ENCODE measurements at regions not wholly inside any gene's neighbourhood (a gene's known extent, or its start where the extent isn't known, plus 50 kb on each side); places are given as distances from the start of the nearest gene placed in this dataset.

DNA sequence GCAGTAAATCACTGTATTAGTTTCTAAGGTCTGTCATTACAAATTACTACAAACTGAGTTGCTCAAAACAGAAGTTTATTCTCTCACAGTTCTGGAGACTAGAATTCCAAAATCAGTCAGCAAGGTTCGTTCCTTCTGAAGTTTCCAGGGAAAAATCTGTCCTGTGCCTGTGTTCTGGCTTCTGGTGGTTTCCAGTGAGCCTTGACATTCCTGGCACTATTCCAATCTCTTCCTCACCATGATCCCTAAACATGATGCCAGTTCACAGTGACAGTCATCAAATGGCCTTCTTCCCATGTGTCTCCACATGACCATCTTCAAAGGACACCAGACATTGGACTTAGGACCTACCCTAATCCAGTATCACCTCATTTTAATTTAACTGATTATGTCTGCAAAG lies 351.4 kb downstream of the PLK2 start:
- no peak for DNase-seq (ENCODE audit: low spot score)

DNA sequence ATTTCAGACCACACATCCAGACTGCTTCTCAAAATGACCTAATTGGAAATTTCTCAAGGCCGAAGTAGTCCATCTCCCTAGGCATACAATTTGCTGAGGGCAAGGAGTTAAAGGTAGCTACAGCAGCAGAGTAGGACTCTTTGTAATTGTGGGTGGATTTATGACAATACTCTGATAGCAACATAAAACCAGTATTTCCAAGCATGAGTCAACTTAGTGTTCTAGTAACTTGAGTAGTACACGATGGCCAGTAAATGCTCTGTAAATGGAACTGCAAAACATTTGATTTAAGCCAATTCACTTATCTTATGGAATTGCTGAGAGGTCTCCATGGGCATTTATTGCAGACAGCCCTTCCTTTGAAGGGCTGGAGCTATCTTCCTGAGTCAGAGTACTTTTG lies 352.2 kb downstream of the PLK2 start:
- no peak for DNase-seq (ENCODE audit: low spot score)

DNA sequence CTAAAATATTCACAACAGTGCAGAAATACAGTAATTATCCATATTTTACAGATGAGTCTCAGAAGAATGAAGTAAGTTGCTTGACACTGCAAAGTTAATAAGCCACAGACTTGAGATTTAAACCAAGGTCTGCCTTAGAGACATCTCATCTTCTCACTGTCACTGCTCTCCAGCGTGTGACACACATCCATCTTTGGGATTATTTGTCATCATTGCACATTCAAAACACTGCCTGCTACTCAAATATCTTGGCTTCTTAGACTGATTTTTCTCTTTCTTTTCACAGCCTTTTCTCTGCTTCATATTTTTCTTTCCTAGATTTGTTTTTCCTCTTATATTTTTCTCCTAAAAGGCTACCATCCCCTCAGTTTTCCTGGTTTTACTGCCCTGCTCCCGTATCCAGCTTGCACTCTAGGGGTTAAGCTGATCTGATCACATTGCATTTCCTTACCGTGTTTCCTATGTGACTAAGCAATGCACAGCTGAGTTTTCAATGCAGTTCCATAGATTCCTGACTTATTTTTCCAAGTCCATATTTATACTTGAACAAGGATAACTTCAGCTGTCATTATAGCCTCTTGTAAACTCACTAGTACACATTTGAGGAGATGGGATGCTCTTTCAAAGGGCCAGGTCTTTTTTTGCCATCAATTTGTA lies 353.0 kb downstream of the PLK2 start:
- no peak for DNase-seq (ENCODE audit: low spot score)

DNA sequence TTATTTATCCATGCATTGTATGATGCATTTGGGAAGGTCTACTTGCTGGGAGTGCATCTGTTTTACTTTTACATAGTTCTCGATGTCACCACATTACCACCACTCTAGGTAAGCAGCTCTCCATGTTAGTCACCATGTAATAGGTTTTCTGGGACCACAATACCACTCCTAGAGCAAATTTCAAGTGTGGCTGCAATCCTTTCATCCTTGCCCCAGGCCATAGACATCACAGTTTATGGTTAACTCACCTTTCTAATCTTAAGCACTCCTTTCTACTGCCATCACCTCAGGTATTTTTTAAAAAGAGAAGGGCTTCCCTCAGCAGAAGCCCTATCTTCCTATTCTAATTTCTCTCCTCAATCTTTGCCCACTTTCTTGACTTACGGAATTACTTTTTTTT lies 354.1 kb downstream of the PLK2 start:
- DNase-seq (ENCODE audit: low spot score) = no peak

DNA sequence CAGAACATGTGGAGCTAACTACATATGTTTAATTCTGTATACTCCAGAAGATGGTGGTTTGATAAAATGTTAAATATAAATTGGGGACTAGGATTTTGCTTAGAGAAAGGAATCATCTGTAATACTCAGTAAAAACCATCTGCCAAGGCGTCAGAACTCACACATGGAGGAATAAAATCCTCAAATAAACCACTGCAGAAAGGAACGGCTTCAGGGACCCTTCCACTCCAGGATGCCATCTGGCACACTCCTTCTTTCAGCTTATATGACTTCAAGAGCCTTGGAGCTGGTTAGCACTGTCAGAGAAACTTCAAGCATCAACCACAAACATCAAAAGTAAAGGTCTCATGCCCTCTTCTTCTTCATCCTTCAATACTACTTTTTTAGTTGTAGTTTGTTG lies 360.6 kb downstream of the PLK2 start:
- DNase-seq (ENCODE audit: low spot score) = no peak

DNA sequence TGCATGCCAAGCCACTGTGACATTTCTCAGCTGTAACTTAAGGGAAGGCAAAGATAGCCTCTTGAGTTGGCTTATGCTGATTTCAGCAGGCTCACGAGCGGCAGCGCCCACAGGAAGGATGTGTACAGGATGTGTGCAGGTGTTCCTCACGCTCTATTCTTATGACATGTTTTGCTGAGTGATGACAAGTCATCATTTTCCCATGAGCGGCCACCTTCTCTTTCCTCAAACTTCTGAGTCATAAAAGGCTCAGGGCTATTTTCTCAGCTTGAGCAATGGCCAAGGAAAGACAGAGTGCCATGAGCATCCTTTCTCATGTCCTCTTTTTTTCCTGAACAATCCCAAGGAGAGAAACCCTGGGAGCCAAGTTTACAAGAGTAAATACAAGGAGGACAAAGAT lies 365.9 kb downstream of the PLK2 start:
- DNase-seq (ENCODE audit: low spot score) = no peak

DNA sequence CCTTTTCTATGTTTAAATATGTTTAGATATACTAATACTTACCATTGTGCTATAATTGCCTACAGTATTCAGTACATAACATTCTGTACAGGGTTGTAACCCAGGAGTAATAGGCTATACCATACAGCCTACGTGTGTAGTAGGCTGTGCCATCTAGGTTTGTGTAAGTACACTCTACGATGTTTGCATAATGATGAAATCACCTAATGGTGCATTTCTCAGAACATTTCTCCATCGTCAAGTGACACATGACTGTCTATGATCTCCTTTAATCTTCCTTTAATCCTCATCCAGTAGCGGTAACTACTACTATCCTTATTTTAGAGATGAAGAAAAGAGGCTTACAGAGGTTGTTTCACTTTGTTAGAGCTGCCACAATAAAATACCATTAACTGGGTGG lies 369.2 kb downstream of the PLK2 start:
- no peak for DNase-seq (ENCODE audit: low spot score)

DNA sequence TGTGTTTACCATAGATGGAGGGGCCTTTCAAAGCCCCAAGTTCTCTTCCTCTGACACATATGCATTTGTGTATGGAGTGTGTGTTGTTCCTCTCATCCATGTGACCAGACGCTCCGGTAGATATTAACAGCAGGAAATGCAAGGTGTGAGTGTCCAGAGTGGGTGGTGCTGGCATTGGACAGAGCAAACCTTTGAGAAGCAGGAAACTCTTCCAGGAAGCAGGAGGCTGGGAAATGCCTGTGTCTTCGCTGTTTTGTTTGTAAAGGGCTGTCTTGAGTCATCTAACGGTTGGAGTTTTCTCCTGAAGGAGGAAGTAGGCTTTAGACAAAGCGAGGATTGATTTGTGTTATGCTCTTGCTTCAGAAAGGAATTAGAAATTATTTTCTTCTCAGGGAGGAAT lies 370.9 kb downstream of the PLK2 start:
- DNase-seq (ENCODE audit: low spot score) = no peak

DNA sequence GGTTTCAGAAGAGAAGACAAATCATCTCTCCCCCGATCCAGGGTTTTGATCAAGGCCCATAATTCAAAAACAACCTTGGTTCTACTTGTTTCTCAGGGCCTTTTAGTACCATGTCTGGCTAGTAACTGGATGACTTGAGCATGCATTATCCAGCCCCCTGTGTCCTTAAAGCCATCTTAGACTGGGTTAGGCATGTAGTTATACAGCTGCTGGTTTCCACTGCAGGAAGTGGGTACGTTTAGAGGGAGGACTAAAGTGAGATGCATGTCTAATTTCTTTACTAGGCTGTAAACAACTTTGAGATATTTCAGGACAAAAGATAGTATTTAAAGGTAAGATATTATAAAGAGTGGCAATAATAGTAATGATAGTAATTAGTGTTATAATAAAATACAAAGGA lies 372.0 kb downstream of the PLK2 start:
- DNase-seq (ENCODE audit: low spot score) = no peak

DNA sequence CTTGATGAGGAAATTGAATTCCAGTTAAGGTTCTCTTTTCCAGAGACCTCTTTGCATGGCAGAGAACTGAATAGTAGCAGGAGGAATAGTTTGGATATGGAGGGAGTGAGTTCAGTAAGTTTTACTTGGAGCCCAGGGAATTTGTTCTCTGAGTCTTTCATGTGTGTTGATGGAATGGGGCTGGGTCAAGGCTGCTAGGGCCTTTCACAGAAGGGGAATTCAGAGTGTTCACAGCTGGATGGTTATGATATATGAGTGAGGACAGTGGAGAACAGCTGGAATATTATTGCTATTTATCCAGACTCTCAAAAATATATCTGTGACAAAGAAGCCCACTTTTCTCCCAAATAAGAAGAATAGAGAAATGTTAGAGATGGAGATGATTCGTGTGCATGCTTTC lies 372.8 kb downstream of the PLK2 start:
- no peak for DNase-seq (ENCODE audit: low spot score)

DNA sequence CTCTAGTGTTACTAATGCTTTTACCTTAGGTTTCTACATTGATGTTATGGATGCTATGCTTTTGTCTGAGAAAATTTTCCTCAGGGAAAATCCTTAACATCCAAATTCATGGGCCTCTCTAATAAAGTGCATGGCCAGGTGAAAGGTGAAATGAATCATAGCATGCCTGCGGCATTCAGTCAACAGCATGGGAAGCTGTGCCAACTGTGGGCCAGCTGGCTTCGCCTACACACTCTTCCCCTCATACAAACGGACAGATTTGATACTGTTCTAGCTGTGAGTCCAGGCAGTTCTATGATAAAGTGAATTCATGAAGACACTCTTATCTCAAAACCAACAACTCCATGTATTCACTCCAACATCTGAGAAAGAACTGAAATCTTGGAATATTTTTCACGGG lies 374.1 kb downstream of the PLK2 start:
- DNase-seq (ENCODE audit: low spot score) = no peak

DNA sequence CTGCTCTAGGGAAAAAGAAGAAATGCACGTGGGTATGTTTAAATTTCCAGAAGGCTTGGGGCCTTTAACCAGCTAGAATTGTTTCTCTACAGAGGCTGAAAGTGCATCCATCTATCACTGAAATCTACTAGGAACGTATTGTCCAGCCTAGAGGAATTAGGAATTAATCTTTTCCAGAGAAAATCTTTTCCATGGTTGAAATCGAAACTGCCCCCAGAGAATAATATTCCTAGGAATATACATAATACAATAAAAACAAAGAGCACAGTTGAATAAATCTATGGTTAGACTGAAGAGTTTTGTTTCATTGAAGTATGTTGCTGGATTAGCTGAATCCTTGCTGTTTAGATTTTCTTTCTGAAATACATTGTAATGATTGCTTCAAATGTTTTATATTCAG lies 378.5 kb downstream of the PLK2 start:
- DNase-seq (ENCODE audit: low spot score) = no peak

DNA sequence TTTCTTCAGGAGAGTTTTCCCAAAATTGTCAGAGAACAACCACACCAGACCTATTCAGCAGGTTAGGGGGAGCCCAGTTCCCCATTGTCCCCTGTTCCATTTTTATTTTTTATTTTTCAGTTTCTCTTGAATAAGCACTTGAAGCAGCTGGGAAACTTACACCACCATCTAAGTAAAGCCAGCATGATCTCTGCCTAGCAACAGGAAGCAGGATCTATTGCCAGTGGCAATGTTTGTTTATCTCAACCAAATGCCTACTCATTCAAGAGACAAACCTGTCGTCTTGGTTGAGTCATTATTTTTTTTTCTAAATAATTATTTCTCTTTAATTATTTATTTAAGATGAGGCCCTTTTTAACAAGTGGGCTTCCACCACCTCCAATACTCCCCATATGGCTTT lies 379.3 kb downstream of the PLK2 start:
- no peak for DNase-seq (ENCODE audit: low spot score)

DNA sequence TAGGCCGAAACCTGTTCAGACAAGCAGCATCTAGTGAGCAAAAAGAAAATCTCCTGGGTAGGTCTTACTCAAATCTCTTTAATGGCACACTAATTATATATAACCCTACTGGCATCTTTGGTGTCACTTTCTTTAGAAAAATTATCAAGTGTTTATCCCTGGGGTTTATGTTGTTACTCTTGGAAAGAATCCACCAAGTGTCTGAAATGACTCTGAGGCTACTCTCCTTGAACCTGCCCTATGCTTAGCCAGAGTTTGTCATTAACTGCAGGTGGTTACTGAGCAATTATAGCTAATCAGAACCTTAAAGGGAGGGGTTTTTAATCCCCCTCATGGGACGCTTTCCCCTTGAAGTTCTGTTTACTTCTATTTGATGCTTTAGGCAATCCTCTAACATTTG lies 381.9 kb downstream of the PLK2 start:
- no peak for DNase-seq (ENCODE audit: low spot score)

DNA sequence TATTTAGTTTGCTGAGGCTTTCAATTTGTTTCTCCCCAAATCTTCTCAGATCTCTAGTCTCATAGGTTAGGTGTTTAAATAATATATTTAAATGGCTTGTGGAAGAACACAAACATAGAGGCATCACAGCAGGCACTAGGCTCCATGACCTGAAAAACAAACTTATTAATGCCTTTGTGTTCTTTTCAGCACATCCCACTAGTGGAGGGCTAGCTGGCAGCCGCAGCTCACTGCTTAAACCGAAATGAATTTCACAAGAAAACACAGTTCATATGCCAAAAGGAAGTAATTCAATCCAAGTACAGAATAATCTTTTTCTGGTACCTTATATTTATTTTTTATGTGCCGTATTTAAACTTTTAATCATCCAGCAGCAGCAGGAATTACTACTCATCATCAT lies 382.5 kb downstream of the PLK2 start:
- no peak for DNase-seq (ENCODE audit: low spot score)

DNA sequence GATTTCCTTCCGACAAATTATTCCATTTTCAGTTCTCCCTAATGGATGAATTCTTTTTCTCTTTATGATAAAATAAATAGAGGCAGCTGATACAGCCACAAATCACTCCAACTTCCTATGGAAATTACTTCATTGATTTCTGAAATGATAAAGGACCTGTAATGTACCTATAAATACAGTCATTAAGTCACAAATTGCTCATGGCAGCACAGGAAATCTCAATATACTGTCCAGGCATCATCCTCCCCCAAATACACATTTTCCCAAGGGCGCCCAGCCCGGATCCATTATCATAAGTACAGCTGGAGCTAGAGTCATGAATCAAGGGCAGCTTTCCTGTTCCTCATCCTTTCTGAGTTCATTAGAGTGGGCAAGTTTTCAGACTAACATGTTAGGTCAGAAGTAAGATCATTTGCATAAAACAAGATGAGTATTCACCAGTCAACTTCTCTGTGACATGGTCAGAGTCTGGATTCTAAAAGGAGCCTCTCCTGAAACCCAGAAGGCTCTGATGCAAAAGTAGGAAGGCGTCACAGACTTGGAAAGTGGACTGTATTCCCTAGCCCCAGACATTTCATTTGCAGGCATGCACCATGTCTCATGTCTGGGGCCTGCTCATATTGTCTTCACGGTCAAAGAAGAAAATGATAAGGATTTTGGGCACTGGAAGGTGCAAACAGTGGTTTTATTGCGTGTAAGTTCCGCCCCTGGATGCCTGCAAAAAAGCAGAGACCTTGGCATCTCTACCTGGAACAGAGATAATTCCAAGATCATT lies 383.2 kb downstream of the PLK2 start:
- DNase-seq (ENCODE audit: low spot score) = no peak

DNA sequence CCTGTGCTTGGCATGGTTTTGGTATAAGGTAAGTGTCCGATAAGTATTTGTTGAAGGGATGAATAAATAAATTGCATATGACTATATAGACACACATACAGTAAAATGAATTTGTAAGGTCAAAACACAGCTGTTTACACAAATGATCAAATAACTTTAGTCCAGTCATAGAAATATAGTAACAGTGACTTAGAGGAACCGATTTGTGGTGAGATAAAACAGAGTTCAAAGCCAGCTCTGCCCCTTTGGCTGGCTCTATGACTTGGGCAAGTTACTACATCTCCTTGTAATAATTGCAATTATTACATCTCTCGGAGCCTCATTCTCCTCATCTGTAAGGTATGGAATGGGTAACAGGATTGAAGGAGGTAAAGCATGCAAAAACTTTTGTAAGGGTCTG lies 384.0 kb downstream of the PLK2 start:
- no peak for DNase-seq (ENCODE audit: low spot score)

DNA sequence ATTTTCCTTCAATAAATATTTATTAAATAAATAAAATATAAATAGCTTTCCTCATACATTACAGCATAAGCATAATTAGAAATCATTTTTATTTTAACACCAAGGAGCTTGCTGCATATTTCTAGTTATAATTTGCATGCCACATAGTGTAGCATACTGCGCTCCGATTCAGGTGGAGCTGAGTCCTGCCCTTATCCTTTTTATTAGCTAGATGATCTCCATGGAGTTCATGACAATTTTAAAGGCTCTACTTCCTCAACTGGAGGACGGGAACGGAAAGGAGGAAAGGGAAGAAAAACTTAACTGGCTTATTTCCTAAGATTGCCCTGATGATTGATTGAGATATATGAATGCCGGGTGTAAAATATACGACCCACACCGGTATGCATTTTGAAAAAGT lies 385.2 kb downstream of the PLK2 start:
- no peak for DNase-seq (ENCODE audit: low spot score)

DNA sequence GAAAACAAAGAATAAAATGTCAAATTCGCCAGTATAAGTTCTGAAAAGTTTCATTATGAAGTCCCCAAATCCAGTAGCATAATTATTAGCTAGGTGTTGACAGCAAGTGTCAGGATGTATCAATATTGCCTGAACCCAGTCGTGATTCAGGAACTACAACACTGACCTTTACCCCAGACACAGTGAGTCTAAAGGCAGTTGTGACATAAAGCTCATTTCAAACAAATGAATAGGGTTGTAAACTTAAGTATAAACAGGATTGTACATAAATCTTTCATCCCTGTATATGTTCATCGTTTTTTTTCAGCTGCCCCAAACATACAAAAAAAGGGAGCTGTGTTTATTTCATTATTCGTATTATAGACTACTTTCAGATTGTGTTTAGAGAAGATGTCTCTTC lies 385.7 kb downstream of the PLK2 start:
- DNase-seq (ENCODE audit: low spot score) = no peak

DNA sequence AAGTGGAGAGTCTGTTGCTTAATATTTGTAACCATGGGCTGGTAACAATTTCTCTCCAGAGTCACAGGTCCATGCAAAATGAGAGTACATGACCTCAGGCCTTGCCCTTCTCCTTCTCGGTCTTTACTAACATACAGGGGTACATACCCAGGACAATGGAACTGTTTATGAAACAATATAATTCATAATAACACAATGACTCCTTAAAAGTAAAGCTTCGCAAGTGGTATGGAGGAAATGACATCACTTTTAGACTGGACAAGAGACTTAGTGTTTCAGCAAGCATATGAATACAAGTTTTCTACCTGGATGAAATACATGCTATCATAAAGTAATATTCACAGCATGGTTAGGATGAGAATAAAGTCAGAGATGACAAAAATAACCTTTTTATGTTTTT lies 386.6 kb downstream of the PLK2 start:
- no peak for DNase-seq (ENCODE audit: low spot score)

DNA sequence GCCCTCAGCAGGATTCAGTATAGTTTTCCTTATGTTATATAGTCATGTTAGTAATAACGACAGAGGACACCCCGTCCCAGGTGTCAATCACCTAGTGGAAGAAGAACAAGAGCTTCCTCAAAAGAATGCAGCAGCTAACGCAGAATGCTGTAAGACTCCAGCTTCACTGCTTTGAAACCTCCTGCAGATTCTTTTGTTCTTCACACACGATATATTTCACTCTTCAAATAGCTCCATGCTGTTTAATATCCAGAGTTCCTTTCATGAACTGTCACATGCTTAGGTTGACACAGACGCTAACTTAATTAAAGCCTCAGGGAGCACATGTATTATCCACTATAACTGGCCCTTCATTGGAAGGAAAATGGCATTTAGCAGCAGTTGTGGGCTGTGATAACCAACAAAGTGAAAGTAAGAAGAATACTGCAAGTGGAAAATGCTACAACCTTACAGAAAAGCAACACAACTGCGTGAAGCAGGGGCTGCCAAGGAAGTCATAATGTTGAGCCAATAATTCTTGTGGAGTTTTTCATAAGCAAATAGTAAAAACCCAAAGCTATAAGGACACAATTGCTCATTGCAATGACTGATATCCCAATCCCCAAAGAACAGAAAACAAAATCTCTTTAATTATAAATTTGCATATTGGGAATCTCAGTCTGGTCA lies 387.5 kb downstream of the PLK2 start:
- DNase-seq (ENCODE audit: low spot score) = no peak

DNA sequence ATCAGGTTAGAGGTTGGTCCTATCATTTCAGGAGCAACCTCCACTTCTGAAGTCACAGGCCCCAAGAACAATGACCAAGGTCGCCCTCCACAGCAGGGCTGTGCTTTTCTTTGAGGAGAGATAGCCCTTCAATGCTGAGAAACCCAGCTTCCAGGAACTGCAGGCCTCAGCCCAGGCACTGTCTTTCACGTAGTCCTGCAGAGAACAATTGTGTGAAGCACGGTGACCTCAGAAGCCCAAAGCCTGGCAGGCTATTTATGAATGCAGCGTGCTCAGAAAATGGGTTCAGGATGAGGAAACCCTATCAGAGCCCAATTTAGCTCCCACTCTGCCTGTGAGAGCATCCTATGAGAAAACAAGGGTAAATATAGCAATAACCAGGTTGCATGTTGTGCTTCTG lies 388.3 kb downstream of the PLK2 start:
- no peak for DNase-seq (ENCODE audit: low spot score)

DNA sequence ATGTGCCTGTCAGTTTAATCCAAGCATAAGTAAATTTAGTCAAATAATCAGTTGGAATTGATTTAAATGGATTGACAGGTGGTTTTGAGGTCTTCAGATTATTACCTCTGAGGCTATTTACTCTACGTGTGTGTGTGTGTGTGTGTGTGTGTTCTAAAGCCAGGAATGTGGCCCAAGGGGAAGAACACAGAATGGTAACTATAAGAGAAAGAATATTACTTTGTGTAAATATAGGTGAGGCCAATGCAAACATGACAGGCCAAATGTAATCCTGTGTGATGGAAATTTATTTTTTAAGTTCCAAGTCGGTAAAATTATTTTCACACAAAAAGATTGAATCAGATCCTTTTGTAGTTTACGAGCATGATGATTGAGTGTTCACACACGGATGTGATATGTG lies 390.0 kb downstream of the PLK2 start:
- DNase-seq (ENCODE audit: low spot score) = no peak
